DMS114 treated with DMSO at 0.1 percent for 48 hours (cell line): ENCODE measurements at regions not wholly inside any gene's neighbourhood (a gene's known extent, or its start where the extent isn't known, plus 50 kb on each side); places are given as distances from the start of the nearest gene placed in this dataset.

Experiments
- DNase-seq: peaks from one replicate; lab custom pipeline; 2025; ENCODE audit not compliant: unreplicated experiment; lab: John Stamatoyannopoulos, UW

GRCh38 chr5:135127439-135128240 is 93.6 kb upstream of the PITX1 start:
- no peak for DNase-seq

GRCh38 chr5:135126688-135127438 is 92.8 kb upstream of the PITX1 start:
- DNase-seq = no peak

GRCh38 chr5:135124724-135125123 is 90.7 kb upstream of the PITX1 start:
- no peak for DNase-seq

GRCh38 chr5:135124128-135124527 is 90.1 kb upstream of the PITX1 start:
- no peak for DNase-seq

- no peak for DNase-seq
These were observed 88.8 kb upstream of the PITX1 start for GRCh38 chr5:135122797-135123196.

- no peak for DNase-seq
These were observed 86.9 kb upstream of the PITX1 start for GRCh38 chr5:135120951-135121350.

GRCh38 chr5:135119481-135119880 is 85.5 kb upstream of the PITX1 start:
- no peak for DNase-seq

- DNase-seq = no peak
These were observed 83.6 kb upstream of the PITX1 start for GRCh38 chr5:135117590-135117989.

GRCh38 chr5:135116160-135116561 is 82.1 kb upstream of the PITX1 start:
- DNase-seq = no peak

- DNase-seq = no peak
These were observed 81.6 kb upstream of the PITX1 start for GRCh38 chr5:135115591-135115990.

GRCh38 chr5:135114759-135115158 is 80.7 kb upstream of the PITX1 start:
- no peak for DNase-seq

GRCh38 chr5:135112008-135112725 is 78.1 kb upstream of the PITX1 start:
- no peak for DNase-seq

- DNase-seq = no peak
These were observed 77.0 kb upstream of the PITX1 start for GRCh38 chr5:135110785-135111596.

- DNase-seq = no peak
These were observed 75.0 kb upstream of the PITX1 start for GRCh38 chr5:135108992-135109391.

- DNase-seq = no peak
These were observed 74.5 kb upstream of the PITX1 start for GRCh38 chr5:135108569-135108968.

GRCh38 chr5:135107986-135108385 is 74.0 kb upstream of the PITX1 start:
- DNase-seq = no peak

- DNase-seq = no peak
These were observed 72.8 kb upstream of the PITX1 start for GRCh38 chr5:135106610-135107471.

- DNase-seq = no peak
These were observed 72.1 kb upstream of the PITX1 start for GRCh38 chr5:135106136-135106535.

GRCh38 chr5:135105105-135105484 is 71.1 kb upstream of the PITX1 start:
- no peak for DNase-seq

- DNase-seq = no peak
These were observed 69.5 kb upstream of the PITX1 start for GRCh38 chr5:135103575-135103853.
